ENCODE measurements at regions not wholly inside any gene's neighbourhood (a gene's known extent, or its start where the extent isn't known, plus 50 kb on each side); places are given as distances from the start of the nearest gene placed in this dataset.

DNA sequence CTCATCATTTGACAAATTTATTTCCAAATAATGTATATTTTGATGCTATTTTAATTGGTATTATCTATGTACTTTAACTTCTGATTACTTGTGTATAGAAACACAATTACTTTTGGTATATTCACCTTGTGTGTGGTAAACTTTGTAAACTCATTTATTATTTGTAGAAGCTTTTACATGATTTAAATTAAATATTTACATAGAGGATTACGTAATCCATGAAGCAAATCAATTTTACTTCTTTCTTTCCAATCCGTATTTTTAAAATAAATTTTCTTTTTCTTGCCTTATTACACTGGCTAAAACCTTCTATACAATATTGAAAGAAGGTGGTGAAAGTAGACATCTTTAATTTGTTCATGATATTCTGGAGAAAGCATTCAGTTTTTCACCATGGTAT is 540.2 kb downstream of the MMUT start:
- in situ Hi-C loops (cut with HindIII; ENCODE audit: low pct_ligation_motif_present, low sequenced_read_pairs) = no loop called here
- no peak overlapping the region for H3K4me3 ChIP-seq (ENCODE audit: low read depth, low read length)
- no peaks in the 10 kb centered on the region for H3K27me3 ChIP-seq (replicated peaks)
- no peak overlapping the region for H3K27ac ChIP-seq
- TF ChIP-seq, protein P1, sequence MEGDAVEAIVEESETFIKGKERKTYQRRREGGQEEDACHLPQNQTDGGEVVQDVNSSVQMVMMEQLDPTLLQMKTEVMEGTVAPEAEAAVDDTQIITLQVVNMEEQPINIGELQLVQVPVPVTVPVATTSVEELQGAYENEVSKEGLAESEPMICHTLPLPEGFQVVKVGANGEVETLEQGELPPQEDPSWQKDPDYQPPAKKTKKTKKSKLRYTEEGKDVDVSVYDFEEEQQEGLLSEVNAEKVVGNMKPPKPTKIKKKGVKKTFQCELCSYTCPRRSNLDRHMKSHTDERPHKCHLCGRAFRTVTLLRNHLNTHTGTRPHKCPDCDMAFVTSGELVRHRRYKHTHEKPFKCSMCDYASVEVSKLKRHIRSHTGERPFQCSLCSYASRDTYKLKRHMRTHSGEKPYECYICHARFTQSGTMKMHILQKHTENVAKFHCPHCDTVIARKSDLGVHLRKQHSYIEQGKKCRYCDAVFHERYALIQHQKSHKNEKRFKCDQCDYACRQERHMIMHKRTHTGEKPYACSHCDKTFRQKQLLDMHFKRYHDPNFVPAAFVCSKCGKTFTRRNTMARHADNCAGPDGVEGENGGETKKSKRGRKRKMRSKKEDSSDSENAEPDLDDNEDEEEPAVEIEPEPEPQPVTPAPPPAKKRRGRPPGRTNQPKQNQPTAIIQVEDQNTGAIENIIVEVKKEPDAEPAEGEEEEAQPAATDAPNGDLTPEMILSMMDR (IDR thresholded peaks at IDR 0.05; ENCODE audit: low read depth, low read length, missing control alignments) = no peak
- no peak for DNase-seq
- H3K36me3 ChIP-seq (replicated peaks) = no peaks in the 10 kb centered on the region

DNA sequence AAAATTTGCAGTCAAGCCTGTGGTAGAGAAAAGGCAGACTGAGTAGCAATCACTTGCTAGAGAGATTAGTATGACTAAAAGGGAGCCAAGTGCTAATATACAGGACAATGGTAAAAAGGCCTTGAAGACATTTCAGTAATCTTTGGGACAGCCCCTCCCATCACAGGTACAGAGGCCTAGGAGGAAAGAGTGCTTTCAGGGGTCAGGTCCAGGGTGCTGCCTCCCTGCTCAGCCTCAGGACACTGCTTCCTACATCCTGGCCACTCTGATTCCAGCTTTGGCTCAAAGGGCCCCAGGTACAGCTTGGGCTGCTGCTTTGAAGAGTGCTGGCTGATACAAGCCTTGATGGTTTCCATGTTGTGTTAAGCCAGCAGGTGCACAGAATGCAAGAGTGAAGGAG is 543.5 kb downstream of the MMUT start:
- Histone ChIP-seq H3K27me3 (replicated peaks) (no peaks in the 10 kb centered on the region), H3K27ac (no peak overlapping the region), H3K4me3 (ENCODE audit: low read depth, low read length) (no peak overlapping the region), H3K36me3 (replicated peaks) (no peaks in the 10 kb centered on the region)
- DNase-seq = no peak
- in situ Hi-C loops (cut with HindIII; ENCODE audit: low pct_ligation_motif_present, low sequenced_read_pairs) = no loop called here
- TF ChIP-seq, protein P1 (IDR thresholded peaks at IDR 0.05; ENCODE audit: low read depth, low read length, missing control alignments) = no peak

DNA sequence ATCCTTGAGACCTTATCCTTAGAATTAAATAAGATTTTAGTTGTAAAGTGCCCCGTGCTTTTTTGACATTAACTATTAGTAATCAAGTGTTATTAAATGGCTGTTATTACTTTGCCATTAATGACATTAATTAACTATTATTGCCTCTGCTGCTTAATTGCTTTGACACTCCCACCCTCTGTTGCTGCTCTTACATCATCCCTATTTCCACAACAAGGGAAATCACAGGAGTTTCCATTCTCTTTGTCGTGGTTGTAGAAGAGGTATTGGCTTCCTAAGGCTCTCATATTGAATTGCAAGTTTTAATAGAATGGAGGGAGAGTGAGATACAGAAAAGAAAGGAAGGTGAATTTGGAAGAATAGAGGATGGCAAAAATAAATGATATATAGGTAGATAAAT is 545.8 kb downstream of the MMUT start:
- no peaks in the 10 kb centered on the region for H3K36me3 ChIP-seq (replicated peaks)
- TF ChIP-seq, protein P1 (IDR thresholded peaks at IDR 0.05; ENCODE audit: low read depth, low read length, missing control alignments) = no peak
- H3K27me3 ChIP-seq (replicated peaks) = no peaks in the 10 kb centered on the region
- no peak overlapping the region for H3K4me3 ChIP-seq (ENCODE audit: low read depth, low read length)
- DNase-seq = no peak
- in situ Hi-C loops (cut with HindIII; ENCODE audit: low pct_ligation_motif_present, low sequenced_read_pairs) = no loop called here
- H3K27ac ChIP-seq = no peak overlapping the region

DNA sequence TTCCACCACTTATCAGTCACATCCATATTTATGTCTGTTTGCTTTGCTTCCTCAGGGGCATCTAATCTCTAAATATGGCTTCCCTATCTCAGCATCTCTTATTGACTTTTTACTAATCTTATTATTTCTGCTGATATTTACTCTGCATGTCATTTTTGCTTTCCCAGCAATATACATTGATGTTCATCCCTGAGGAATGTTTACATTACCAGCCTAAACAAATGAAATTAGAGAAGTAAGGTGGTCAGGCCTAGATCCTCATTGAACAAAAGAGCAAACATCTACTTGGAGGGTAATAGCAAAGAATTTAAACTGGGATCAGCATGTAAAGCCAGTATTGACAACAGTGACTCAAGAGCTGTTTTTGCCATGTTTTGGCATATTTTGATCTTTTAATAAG is 546.4 kb downstream of the MMUT start:
- DNase-seq = no peak
- in situ Hi-C loops (cut with HindIII; ENCODE audit: low pct_ligation_motif_present, low sequenced_read_pairs) = no loop called here
- TF ChIP-seq, protein P1 (IDR thresholded peaks at IDR 0.05; ENCODE audit: low read depth, low read length, missing control alignments) = no peak
- Histone ChIP-seq H3K27me3 (replicated peaks) (no peaks in the 10 kb centered on the region), H3K27ac (no peak overlapping the region), H3K36me3 (replicated peaks) (no peaks in the 10 kb centered on the region), H3K4me3 (ENCODE audit: low read depth, low read length) (no peak overlapping the region)

DNA sequence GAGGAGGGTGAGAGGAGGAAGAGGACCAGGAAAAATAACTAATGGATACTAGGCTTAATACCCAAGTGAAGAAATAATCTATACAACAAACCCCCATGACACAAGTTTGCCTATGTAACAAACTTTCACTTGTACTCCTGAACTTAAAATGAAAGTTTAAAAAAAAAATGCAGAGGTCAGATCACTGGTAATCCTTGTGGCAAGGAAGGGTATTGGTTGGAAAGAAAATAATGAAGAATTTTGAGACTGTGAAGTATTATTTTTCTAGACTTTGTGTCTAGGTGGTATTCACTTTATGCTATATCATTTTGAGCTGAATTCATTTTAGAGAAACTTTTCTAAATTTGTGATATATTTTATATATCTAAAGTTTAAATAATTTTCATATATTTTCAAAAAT is 547.5 kb downstream of the MMUT start:
- in situ Hi-C loops (cut with HindIII; ENCODE audit: low pct_ligation_motif_present, low sequenced_read_pairs) = no loop called here
- TF ChIP-seq, protein P1 (IDR thresholded peaks at IDR 0.05; ENCODE audit: low read depth, low read length, missing control alignments) = no peak
- Histone ChIP-seq H3K27ac (no peak overlapping the region), H3K36me3 (replicated peaks) (no peaks in the 10 kb centered on the region), H3K27me3 (replicated peaks) (no peaks in the 10 kb centered on the region), H3K4me3 (ENCODE audit: low read depth, low read length) (no peak overlapping the region)
- no peak for DNase-seq

DNA sequence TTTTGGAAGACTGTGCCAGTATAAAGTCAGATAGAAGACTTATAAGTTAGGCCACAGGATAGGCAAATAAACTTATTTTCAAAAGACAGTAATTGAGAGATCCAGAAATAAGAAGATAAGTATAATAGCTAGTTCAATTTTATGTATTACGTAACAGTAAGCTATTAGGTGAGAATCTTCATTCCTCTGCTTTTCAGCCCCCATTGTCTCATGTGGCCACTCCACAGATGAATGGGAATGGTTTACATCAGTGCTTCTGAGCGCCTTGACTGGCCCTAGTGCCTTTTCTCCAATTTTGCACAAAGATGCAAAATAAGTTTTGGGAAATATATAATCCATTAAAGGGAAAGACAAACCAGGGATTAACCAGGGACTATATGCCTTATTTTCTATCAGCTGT is 550.5 kb downstream of the MMUT start:
- H3K36me3 ChIP-seq (replicated peaks) = no peaks in the 10 kb centered on the region
- in situ Hi-C loops (cut with HindIII; ENCODE audit: low pct_ligation_motif_present, low sequenced_read_pairs) = no loop called here
- no peak overlapping the region for H3K4me3 ChIP-seq (ENCODE audit: low read depth, low read length)
- no peak for DNase-seq
- no peaks in the 10 kb centered on the region for H3K27me3 ChIP-seq (replicated peaks)
- TF ChIP-seq, protein P1 (IDR thresholded peaks at IDR 0.05; ENCODE audit: low read depth, low read length, missing control alignments) = no peak
- H3K27ac ChIP-seq = no peak overlapping the region
